Jurkat, Clone E6-1 (cell line): ENCODE measurements at regions not wholly inside any gene's neighbourhood (a gene's known extent, or its start where the extent isn't known, plus 50 kb on each side); places are given as distances from the start of the nearest gene placed in this dataset.
"Not testable (repeated sequence)": the region's sequence is repeated elsewhere in the genome, so short reads cannot be mapped to it uniquely, and the experiment has no call there.

Experiments
- DNase-seq: peaks from one replicate; pipeline ENCODE4 v3.0.0-alpha.2; 2011; ENCODE audit warnings: low read depth, low spot score
- H3K4me3 ChIP-seq: 2 replicates; pipeline ENCODE4 v1.5.1; 2011; ENCODE audit warnings: mild to moderate bottlenecking, low read length, control low read depth, moderate library complexity

DNA sequence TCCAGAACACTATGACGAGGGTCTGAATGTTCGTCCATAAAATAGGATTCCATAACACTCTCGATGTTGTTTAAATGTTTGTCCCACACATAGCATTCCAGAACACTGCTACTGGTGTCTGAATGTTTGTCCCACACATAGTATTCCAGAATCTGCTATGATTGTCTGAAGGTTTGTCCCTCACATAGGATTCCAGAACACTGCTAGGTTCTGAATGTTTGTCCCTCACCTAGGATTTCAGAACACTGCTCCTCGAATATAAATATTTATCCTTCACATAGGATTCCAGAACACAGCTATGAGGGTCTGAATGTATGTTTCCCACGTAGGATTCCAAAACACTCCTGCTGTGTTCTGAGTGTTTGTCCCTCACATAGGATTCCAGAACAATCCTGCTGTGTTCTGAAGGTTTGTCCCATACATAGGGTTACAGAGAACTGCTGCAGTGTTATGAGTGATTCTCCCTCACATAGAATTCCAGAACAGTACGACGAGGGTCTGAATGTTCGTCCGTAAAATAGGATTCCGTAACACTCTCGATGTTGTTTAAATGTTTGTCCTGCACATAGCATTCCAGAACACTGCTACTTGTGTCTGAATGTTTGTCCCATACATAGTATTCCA is 215.3 kb downstream of the FOXD4L6 start:
- no peak overlapping the region for H3K4me3 ChIP-seq
- no peak for DNase-seq

DNA sequence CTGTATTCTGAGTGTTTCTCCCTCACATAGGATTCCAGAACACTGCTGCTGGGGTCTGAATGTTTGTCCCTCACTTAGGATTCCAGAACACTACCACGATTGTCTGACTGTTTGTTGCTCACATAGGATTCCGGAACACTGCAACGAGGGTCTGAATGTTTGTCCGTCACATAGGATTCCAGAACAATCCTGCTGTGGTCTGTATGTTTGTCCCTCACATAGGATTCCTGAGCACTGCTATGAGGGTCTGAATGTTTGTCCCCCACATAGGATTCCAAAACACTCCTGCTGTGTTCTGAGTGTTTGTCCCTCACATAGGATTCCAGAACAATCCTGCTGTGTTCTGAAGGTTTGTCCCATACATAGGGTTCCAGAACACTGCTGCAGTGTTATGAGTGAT is 215.8 kb downstream of the FOXD4L6 start:
- DNase-seq, H3K4me3 ChIP-seq: not testable (repeated sequence)

DNA sequence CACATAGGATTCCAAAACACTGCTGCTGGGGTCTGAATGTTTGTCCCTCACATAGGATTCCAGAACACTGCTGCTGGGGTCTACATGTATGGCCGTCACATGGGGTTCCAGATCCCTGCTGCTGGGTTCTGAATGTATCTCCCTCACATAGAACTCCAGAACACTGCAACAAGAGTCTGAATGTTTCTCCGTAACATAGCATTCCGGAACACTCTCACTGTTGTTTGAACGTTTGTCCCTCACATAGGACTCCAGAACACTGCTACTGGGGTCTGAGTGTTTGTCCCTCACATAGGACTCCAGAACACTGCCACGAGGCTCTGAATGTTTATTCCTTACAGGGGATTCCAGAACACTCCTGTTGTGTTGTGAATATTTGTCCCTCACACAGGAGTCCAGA is 216.8 kb downstream of the FOXD4L6 start:
- H3K4me3 ChIP-seq, result no peak overlapping the region
- DNase-seq, result no peak

DNA sequence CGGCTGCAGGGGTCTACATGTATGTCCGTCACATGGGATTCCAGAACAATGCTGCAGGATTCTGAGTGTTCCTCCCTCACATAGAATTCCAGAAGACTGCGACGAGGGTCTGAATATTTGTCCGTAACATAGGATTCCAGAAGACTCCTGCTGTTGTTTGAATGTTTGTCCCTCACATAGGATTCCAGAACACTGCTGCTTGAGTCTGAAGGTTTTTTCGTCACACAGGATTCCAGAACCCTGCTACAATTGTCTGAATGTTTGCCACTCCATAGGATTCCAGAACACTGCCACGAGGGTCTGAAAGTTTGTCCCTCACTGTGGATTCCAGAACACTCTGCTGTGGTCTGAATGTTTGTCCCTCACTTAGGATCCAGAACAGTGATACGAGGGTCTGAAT is 217.5 kb downstream of the FOXD4L6 start:
- not testable (repeated sequence) for H3K4me3 ChIP-seq, DNase-seq

DNA sequence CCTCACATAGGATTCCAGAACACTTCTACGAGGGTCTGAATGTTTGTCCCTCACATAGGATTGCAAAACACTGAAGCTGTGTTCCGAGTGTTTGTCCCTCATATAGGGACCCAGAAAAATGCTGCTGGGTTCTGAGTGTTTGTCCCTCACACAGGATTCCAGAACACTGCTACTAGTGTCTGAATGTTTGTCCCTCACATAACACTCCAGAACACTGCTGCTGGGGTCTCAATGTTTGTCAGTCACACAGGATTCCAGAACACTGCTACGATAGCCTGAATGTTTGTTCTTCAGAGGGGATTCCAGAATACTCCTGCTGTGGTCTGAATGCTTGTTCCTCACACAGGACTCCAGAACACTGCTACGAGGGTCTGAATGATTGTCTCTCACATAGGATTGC is 218.7 kb downstream of the FOXD4L6 start:
- no peak for DNase-seq
- H3K4me3 ChIP-seq, result no peak overlapping the region

DNA sequence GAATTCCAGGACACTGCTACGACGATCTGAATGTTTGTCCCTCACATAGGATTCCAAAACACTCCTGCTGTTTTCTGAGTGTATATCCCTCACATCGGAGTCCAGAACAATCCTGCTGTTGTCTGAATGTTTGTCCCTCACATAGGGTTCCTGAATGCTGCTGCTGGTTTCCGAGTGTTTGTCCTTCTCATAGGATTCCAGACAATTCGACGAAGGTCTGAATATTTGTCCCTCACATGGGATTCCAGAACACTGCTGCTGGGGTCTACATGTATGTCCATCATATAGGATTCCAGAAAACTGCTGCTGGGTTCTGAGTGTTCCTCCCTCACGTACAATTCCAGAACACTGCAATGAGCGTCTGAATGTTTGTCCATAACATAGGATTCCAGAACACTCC is 219.4 kb downstream of the FOXD4L6 start:
- DNase-seq, H3K4me3 ChIP-seq: not testable (repeated sequence)

DNA sequence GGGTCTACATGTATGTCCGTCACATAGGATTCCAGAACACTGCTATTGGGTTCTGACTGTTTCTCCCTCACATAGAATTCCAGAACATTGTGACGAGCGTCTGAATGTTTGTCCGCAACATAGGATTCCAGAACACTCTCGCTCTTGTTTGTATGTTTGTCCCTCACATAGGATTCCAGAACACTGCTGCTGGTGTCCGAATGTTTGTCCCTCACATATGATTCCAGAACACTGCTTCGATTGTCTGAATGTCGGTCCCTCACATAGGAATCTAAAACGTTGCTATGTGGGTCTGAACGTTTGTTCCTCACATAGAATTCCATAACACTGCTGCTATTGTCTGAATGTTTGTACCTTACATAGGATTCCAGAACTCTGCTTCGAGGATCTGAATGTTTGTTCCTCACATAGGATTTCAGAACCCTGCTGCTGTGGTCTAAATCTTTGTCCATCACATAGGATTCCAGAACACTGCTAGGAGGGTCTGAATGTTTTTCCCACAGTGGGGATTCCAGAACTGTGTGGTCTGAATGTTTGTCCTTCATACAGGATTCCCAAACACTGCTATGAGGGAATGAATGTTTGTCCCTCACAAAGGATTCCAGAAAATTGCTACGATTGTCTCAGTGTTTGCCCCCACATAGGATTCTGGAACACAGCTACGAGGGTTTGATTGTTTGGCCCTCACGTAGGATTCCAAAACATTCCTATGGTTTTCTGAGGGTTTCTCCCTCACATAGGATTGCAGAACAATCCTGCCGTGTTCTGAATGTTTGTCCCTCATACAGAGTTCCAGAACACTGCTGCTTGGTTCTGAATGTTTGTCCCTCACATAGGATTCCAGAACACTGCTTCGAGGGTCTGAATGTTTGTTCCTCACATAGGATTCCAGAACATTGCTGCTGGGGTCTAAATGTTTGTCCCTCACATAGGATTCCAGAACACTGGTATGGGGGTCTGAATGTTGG is 220.5 kb downstream of the FOXD4L6 start:
- no peak for DNase-seq
- no peak overlapping the region for H3K4me3 ChIP-seq

DNA sequence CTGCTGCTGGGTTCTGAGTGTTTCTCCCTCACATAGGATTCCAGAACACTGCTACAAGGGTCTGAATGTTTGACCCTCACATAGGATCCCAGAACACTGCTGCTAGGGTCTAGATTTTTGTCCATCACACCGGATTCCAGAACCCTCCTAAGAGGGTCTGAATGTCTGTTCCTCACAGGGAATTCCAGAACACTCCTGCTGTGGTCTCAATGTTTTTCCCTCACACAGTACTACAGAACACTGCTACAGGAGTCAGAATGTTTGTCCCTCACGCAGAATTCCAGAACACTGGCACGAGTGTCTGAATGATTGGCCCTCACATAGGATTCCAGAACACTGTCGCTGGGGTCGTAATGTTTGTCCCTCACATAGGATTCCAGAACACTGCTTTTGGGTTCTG is 221.6 kb downstream of the FOXD4L6 start:
- not testable (repeated sequence) for DNase-seq, H3K4me3 ChIP-seq

DNA sequence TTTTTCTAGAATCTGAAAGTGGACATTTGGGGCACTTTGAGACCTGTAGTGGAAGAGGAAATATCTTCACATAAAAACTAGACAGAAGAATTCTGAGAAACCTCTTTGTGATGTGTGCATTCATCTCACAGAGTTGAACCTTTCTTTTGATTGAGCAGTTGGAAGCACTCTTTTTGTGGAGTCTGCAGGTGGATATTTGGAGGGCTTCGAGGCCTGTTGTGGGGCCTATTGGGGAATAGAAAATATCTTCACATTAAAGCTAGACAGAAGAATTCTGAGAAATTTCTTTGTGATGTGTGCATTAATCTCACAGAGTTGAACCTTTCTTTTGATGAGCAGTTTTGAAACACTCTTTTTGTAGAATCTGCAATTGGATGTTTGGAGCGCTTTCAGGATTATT is 236.2 kb downstream of the FOXD4L6 start:
- not testable (repeated sequence) for DNase-seq, H3K4me3 ChIP-seq

DNA sequence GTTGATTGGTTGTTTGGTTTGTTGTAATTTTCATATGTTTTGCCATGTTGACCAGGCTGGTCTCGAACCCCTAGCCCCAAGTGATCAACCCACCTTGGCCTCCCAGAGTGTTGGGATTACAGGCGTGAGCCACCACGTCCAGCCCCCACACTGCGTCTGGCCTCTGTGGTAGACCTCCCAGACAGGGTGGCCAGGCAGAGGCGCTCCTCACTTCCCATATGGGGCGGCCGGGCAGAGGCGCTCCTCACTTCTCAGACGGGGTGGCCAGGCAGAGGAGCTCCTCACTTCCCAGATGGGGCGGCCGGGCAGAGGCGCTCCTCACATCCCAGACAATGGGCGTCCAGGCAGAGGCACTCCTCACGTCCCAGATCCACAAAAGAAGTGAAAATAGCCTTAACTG is 242.6 kb downstream of the FOXD4L6 start:
- DNase-seq, result not testable (repeated sequence)

DNA sequence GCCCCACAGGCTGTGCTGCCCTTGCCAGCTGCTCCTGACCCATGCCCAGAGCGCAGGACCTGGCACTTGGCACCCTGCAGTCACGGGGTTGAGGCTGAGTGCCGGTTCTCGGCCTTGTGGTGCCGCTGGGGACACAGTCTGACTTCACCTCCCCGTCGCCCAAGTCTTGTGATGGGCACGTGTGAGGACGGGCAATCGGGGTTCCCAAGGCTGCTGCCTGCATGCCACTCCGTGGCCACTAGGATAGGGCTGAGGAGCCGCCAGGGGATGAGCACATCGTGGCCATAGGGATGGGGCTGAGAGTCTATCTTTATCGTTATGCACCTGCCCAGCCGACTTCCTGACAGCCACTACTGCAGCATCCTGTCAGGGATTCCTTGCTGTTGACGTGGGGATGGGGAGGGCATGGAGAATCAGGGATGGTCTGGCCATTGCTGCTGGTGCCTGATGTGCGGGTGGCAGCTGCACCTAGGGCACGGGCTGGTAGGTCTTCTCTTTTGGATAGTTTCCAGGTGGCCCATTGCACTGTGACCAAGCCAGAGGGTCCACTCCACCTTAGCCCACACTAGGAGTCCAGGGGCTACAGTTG is 243.5 kb downstream of the FOXD4L6 start:
- not testable (repeated sequence) for DNase-seq, H3K4me3 ChIP-seq

More for the DNA sequence above, 242.6 kb downstream of the FOXD4L6 start:
- H3K4me3 ChIP-seq, result not testable (repeated sequence)

DNA sequence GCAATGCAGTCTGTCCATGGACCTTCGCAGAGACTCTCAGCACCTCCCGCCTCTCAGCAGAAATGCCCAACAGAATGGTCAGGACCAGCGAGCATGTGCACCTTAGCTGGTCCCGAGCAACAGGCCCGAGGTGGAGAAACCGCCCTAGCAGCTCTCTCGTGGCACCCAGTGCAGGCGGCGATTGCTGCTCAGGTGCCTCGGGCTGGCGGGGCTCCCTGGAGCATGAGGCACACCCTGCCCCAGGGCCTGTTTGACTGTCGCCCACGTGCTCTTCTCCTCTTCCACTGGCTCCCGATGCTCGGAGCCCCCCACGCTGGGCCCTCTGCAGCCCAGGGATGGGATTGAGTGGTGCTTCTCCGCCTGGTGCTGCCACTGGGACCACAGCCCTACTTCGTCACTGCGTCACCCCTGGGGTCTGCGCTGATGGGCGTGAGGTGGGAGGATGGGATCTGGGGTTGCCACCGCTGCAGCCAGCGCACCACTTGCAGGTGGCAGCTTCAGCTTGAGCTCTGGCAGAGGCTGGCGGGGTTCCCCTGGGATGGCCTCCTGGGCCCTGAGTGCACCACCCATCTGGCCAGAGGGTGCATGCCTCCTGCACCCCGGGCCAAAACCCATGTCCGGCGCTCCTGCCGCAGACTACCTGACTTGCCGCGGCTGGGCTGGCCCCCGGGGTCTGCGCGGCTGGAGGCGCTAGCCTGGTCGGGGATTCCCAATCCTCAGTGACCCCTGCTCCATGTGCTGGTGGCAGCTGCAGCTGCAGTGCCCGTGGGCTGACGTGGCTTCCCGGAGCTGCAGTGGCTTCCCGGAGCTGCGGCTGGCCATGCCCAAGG is 244.2 kb downstream of the FOXD4L6 start:
- no peak for DNase-seq

DNA sequence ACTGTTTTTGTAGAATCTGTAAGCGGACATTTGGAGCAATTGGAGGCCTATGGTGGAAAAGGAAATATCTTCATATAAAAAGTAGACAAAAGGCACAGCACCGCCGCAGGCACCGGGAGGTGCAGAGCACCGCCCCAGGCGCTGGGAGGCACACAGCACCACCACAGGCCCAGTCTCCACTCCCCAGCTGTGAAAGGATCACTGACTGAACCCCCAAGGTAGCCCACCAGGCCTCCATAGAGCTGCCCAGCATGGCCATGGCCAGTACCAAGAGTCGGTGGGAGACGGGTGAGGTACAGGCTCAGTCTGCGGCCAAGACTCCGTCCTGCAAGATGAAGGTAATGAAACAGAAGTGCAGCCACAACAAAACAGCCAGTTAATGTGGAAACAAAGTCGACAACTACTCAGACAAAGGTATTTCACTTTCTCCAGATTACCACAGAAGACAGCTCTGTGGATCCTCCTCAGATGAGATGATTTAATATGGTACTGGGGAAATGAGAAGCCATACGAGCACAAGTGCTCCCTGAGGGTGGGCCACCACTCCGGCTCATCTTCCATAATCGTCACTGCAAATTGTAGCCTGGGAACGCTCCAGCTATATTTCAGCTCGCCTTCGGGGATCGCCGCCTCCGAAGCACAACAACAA is 244.9 kb downstream of the FOXD4L6 start:
- DNase-seq, H3K4me3 ChIP-seq: not testable (repeated sequence)

More for the DNA sequence above, 244.2 kb downstream of the FOXD4L6 start:
- no peak overlapping the region for H3K4me3 ChIP-seq

DNA sequence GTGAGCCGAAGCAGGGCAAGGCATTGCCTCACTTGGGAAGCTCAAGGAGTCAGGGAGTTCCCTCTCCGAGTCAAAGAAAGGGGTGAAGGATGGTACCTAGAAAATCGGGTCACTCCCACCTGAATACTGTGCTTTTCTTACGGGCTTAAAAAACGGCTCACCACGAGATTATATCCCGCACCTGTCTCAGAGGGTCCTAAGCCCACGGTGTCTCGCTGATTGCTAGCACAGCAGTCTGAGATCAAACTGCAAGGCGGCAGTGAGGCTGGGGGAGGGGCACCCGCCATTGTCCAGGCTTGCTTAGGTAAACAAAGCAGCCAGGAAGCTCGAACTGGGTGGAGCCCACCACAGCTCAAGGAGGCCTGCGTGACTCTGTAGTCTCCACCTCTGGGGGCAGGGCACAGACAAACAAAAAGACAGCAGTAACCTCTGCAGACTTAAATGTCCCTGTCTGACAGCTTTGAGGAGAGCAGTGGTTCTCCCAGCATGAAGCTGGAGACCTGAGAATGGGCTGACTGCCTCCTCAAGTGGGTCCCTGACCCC is 254.7 kb downstream of the FOXD4L6 start:
- DNase-seq, H3K4me3 ChIP-seq: not testable (repeated sequence)

DNA sequence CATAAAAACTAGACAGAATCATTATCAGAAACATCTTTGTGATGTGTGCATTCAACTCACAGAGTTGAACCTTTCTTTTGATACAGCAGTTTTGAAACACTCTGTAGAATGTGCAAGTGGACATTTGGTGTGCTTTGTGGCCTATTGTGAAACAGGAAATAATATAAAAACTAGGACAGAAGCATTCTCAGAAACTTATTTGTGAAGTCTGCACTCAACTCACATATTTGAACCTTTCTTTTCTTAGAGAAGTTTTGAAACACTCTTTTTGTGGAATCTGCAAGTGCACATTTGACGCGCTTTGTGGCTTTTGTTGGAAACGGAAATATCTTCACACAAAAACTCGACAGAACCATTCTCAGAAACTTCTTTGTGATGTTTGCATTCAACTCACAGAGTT is 260.0 kb downstream of the FOXD4L6 start:
- not testable (repeated sequence) for DNase-seq, H3K4me3 ChIP-seq
